ENCODE measurements at regions not wholly inside any gene's neighbourhood (a gene's known extent, or its start where the extent isn't known, plus 50 kb on each side); places are given as distances from the start of the nearest gene placed in this dataset.
A peak's percentile ranks its signal among the peaks of the same experiment; 100 is the strongest.
"Not testable (repeated sequence)": the region's sequence is repeated elsewhere in the genome, so short reads cannot be mapped to it uniquely, and the experiment has no call there.

DNA sequence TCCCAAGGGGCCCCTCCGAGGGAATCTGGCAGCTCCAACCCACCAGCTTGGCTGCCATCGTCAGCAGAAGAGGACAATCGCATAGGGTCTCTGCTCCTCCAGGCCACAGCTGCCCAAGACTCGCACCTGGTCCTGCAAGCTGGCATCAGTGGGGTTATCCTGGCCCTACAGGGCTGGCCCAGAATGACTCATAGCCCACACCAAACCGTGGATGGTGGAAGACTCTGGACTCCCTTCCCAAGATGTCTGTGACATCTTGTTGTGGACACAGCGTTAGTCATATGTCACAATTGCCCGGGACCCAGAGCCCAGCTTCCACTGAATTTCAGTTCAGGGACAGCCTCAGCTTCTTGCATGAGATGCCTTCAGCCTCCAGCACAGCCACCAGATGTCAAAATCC lies 91.5 kb upstream of the CUX1 start:
- H3K9me3 ChIP-seq (ENCODE audit: low read depth, low read length): no peaks in the 10 kb centered on the region
- peaks cover 32% of the 10 kb centered on the region for H3K4me1 ChIP-seq (ENCODE audit: insufficient read depth, low read length)
- no peak overlapping the region for H3K4me3 ChIP-seq (ENCODE audit: low read length)
- H3K27me3 ChIP-seq (ENCODE audit: insufficient read depth, low read length): no peaks in the 10 kb centered on the region

DNA sequence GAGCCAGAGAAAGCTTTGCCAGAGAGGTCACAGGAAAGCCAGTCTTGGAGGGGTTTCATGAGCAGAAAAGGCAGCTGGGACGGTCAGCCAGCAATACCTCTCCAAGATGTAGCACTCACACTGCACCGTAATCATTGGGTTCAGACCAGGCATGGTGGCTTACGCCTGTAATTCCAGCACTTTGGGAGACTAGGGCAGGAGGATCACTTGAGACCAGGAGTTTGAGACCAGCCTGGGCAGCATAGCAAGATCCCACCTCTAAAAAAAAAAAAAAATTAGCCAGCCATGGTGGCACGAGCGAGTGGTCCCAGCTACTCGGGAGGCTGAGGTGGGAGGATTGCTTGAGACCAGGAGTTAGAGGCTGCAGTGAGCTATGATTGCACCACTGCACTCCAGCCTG lies 90.2 kb upstream of the CUX1 start:
- no peaks in the 10 kb centered on the region for H3K9me3 ChIP-seq (ENCODE audit: low read depth, low read length)
- H3K4me1 ChIP-seq (ENCODE audit: insufficient read depth, low read length): peaks cover 32% of the 10 kb centered on the region
- no peaks in the 10 kb centered on the region for H3K27me3 ChIP-seq (ENCODE audit: insufficient read depth, low read length)
- H3K4me3 ChIP-seq (ENCODE audit: low read length): no peak overlapping the region

DNA sequence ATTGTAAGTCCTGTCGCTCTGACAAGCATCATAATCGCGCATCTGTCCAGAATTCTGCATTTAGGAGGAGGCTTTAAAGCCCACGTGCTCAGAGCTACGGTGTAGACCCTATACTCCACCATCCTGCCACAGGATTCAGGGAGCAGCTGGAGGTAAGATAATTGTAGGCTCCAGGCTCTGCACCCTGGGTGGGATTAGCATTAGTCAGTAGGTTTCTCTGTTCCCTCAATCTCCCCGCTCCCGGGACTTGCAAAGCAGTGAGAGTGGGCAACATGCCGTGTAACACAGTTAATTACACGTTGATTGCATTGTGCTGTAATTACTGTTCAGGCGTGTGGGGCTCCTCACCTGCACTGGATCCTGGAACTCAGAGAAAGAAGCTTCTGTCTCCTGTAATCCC lies 89.3 kb upstream of the CUX1 start:
- Histone ChIP-seq H3K4me1 (ENCODE audit: insufficient read depth, low read length) (peaks cover 32% of the 10 kb centered on the region), H3K4me3 (ENCODE audit: low read length) (no peak overlapping the region), H3K27me3 (ENCODE audit: insufficient read depth, low read length) (no peaks in the 10 kb centered on the region), H3K9me3 (ENCODE audit: low read depth, low read length) (no peaks in the 10 kb centered on the region)

DNA sequence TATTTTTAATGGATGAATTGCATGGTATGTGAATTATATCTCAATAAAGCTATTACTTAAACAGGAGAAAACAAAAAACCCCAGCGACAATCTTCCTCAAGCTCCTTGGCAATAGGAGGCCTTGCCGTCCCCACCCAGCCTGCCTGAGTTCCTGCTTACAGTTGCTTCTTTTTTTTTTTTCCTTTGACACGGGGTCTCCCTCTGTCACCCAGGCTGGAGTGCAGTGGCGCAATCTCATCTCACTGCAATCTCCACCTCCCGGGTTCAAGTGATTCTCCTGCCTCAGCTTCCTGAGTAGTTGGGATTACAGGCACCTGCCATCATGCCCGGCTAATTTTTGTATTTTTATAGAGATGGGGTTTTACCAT lies 88.6 kb upstream of the CUX1 start:
- peaks cover 39% of the 10 kb centered on the region for H3K4me1 ChIP-seq (ENCODE audit: insufficient read depth, low read length)
- H3K9me3 ChIP-seq (ENCODE audit: low read depth, low read length); H3K4me3 ChIP-seq (ENCODE audit: low read length); H3K27me3 ChIP-seq (ENCODE audit: insufficient read depth, low read length): not testable (repeated sequence)

DNA sequence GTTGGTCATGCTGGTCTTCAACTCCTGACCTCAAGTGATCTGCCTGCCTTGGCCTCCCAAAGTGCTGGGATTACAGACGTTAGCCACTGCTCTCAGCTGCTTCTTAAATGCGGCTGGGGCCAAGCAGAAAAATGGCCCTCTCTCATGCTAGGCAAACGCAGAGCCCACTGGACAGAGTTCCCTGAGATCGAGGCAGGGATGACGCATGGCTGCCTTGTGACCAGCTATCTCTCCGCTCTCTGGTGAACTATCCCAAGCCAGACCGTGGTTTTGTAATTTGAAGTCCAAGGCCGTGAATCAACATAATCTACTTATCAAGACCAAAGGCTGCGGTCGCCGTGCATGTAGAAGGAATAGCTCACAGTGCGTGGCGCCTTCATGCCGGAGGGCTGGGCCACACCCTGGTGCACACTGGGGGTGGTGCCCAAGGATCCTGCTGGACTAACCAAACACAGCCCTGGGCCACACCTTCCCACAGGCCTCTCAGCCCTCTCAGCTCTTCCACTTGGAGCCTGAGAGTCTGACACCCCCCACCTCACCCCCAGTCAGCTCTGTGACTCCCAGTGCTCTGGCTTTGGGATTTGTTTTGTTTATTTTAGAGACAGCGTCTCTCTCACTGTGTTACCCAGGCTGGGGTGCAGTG lies 88.1 kb upstream of the CUX1 start:
- no peaks in the 10 kb centered on the region for H3K9me3 ChIP-seq (ENCODE audit: low read depth, low read length)
- H3K4me1 ChIP-seq (ENCODE audit: insufficient read depth, low read length): peaks cover 39% of the 10 kb centered on the region
- H3K27me3 ChIP-seq (ENCODE audit: insufficient read depth, low read length): no peaks in the 10 kb centered on the region
- no peak overlapping the region for H3K4me3 ChIP-seq (ENCODE audit: low read length)

DNA sequence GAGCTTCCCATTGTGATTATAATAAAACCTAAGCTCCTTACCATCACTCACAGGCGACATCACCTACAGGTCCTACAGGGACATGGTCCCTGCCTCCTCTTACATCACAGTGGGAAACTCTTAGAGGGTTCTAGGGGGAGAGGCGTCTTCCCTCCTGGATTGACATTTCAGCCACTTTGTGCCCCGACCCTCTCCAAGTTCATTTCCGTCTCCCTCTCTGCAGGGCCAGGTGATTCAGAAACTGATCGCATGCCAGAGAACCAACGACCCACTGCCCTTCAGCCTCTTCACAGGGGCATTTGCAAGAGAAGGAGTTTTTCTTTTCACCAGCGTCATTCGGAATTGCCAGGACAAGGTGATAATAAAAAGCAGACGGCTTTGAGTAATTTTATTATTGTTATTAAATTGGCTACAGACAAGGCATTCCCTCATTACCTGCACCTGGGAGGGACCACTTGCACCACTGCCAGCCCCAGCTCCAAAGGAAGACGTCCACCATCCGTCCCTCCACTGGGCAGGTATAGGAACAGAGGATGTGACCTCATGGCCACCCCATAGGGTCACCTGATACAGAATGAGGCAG lies 85.8 kb upstream of the CUX1 start:
- no peaks in the 10 kb centered on the region for H3K9me3 ChIP-seq (ENCODE audit: low read depth, low read length)
- peaks cover 32% of the 10 kb centered on the region for H3K4me1 ChIP-seq (ENCODE audit: insufficient read depth, low read length)
- no peaks in the 10 kb centered on the region for H3K27me3 ChIP-seq (ENCODE audit: insufficient read depth, low read length)
- no peak overlapping the region for H3K4me3 ChIP-seq (ENCODE audit: low read length)

- H3K27me3 ChIP-seq (ENCODE audit: insufficient read depth, low read length): no peaks in the 10 kb centered on the region
- peaks cover 14% of the 10 kb centered on the region for H3K4me1 ChIP-seq (ENCODE audit: insufficient read depth, low read length)
- H3K9me3 ChIP-seq (ENCODE audit: low read depth, low read length): no peaks in the 10 kb centered on the region
- peak overlapping the region; percentile 16 for H3K4me3 ChIP-seq (ENCODE audit: low read length)
These were observed 83.5 kb upstream of the CUX1 start for GRCh38 chr7:101733713-101734475.

DNA sequence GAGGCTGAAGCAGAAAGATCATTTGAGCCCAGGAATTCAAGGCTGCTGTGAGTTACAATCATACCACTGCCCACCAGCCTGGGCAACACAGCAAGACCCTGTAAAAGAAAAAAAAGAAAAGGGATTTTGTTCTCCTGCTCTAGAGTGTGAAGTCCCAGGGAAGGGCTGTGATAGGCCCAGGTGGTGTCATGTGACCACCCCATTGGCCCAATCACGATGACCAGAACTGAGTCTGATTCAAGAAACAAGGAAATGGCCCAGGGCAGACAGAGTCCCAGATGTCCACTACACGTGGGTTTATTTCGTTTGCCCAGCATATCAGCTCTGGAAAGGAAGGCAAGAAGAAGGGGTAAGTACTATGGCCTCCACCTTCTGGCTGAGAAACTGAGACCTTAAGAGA lies 81.3 kb upstream of the CUX1 start:
- H3K4me1 ChIP-seq (ENCODE audit: insufficient read depth, low read length): peaks cover 23% of the 10 kb centered on the region
- no peaks in the 10 kb centered on the region for H3K27me3 ChIP-seq (ENCODE audit: insufficient read depth, low read length)
- no peaks in the 10 kb centered on the region for H3K9me3 ChIP-seq (ENCODE audit: low read depth, low read length)

DNA sequence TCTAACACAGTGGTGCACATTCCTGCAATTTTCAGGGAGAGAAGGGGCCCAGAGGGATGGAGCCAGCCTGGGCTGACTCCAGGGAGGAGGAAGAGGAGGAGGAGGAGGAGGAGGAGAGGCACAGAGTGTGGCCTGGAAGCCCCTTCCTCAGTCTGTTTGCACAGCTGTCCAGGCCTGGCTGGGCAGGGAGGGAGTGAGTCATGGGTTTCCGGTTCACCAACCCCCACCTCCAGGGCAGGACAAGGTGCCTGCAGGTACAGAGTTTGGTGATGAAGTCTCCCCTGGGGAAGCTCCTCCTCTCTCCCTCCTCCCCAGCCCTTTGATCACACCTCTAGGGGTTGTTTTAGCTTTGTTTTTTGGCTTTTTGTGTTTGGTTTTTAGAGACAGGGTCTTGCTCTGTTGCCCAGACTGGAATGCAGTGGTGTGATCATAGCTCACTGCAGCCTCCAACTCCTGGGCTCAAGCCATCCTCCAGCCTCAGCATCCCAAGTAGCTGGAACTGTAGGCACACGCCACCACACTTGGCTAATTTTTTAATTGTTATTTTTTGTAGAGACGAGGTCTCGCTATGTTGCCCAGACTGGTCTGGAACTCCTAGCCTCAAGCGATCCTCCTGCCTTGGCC lies 77.5 kb upstream of the CUX1 start:
- no peaks in the 10 kb centered on the region for H3K9me3 ChIP-seq (ENCODE audit: low read depth, low read length)
- H3K27me3 ChIP-seq (ENCODE audit: insufficient read depth, low read length): no peaks in the 10 kb centered on the region
- H3K4me1 ChIP-seq (ENCODE audit: insufficient read depth, low read length): peaks cover 49% of the 10 kb centered on the region
- no peak overlapping the region for H3K4me3 ChIP-seq (ENCODE audit: low read length)

More for the DNA sequence above, 81.3 kb upstream of the CUX1 start:
- H3K4me3 ChIP-seq (ENCODE audit: low read length): no peak overlapping the region

GRCh38 chr7:101740981-101741725 lies 76.3 kb upstream of the CUX1 start:
- no peak overlapping the region for H3K4me3 ChIP-seq (ENCODE audit: low read length)
- peaks cover 52% of the 10 kb centered on the region for H3K4me1 ChIP-seq (ENCODE audit: insufficient read depth, low read length)
- H3K9me3 ChIP-seq (ENCODE audit: low read depth, low read length): no peaks in the 10 kb centered on the region
- no peaks in the 10 kb centered on the region for H3K27me3 ChIP-seq (ENCODE audit: insufficient read depth, low read length)

GRCh38 chr7:101743241-101743994 lies 74.0 kb upstream of the CUX1 start:
- Histone ChIP-seq H3K4me1 (ENCODE audit: insufficient read depth, low read length) (peaks cover 60% of the 10 kb centered on the region), H3K4me3 (ENCODE audit: low read length) (peak overlapping the region; percentile 41), H3K9me3 (ENCODE audit: low read depth, low read length) (no peaks in the 10 kb centered on the region), H3K27me3 (ENCODE audit: insufficient read depth, low read length) (no peaks in the 10 kb centered on the region)

DNA sequence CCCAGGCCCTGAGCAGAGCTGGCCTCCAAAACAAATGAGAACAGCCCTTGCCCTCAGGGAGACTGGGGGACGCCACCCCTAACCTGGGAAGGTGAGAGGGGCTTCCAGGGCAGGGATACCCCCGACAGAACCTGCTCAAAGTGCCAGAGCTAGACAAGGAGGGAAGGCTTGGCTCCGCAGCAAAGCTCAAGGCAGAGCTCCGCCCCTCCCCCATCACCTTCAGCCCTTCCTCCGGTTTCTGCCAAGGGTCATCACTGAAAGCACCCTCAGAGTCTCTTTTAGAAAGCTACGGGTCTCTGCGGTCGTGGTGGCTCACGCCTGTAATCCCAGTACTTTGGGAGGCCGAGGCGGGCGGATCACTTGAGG lies 73.4 kb upstream of the CUX1 start:
- Histone ChIP-seq H3K4me1 (ENCODE audit: insufficient read depth, low read length) (peaks cover 60% of the 10 kb centered on the region), H3K27me3 (ENCODE audit: insufficient read depth, low read length) (no peaks in the 10 kb centered on the region), H3K9me3 (ENCODE audit: low read depth, low read length) (no peaks in the 10 kb centered on the region), H3K4me3 (ENCODE audit: low read length) (no peak overlapping the region)

- Histone ChIP-seq H3K4me3 (ENCODE audit: low read length) (no peak overlapping the region), H3K9me3 (ENCODE audit: low read depth, low read length) (no peaks in the 10 kb centered on the region), H3K27me3 (ENCODE audit: insufficient read depth, low read length) (no peaks in the 10 kb centered on the region), H3K4me1 (ENCODE audit: insufficient read depth, low read length) (peaks cover 58% of the 10 kb centered on the region)
These were observed 72.8 kb upstream of the CUX1 start for GRCh38 chr7:101744588-101744987.

DNA sequence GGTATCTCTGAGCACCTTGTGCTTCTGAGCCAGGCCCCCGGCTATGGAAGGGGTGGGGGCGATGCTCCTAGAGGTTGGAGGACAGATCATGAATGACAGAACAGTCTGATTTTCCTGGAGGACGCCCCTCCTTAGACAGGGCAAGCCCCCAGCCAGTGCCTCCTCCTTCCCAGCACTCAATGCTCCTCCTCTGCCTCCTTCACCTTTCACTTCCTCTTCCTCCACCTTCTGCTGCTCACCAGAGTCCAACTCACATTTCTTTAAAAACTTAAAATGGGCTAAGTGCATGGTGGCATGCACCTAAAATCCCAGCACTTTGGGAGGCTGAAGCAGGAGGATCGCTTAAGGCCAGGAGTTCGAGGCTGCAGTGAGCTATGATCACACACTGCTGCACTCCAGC lies 71.1 kb upstream of the CUX1 start:
- Histone ChIP-seq H3K4me3 (ENCODE audit: low read length) (no peak overlapping the region), H3K27me3 (ENCODE audit: insufficient read depth, low read length) (no peaks in the 10 kb centered on the region), H3K4me1 (ENCODE audit: insufficient read depth, low read length) (peaks cover 41% of the 10 kb centered on the region), H3K9me3 (ENCODE audit: low read depth, low read length) (no peaks in the 10 kb centered on the region)
